ENCODE measurements at regions not wholly inside any gene's neighbourhood (a gene's known extent, or its start where the extent isn't known, plus 50 kb on each side); places are given as distances from the start of the nearest gene placed in this dataset.
"Not testable (repeated sequence)": the region's sequence is repeated elsewhere in the genome, so short reads cannot be mapped to it uniquely, and the experiment has no call there.

GRCh38 chr10:128577958-128578750, 451.9 kb upstream of the MKI67 start:
- H3K4me2 ChIP-seq (ENCODE audit: low read length) = no peak overlapping the region
- H3K27me3 ChIP-seq (ENCODE audit: control insufficient read depth, insufficient read depth, low read length) = no peaks in the 10 kb centered on the region
- no peak for TF ChIP-seq CTCF (IDR thresholded peaks at IDR 0.05)
- no peaks in the 10 kb centered on the region for H3K9me3 ChIP-seq (ENCODE audit: control insufficient read depth, low read length)
- no peaks in the 10 kb centered on the region for H3K79me2 ChIP-seq
- H3K36me3 ChIP-seq (ENCODE audit: control insufficient read depth, insufficient read depth, low read length) = no peaks in the 10 kb centered on the region
- H2AFZ ChIP-seq = no peak overlapping the region
- no peak overlapping the region for H3K4me3 ChIP-seq (ENCODE audit: low read depth, low read length)
- H3K9ac ChIP-seq = no peak overlapping the region
- H3K4me1 ChIP-seq = no peaks in the 10 kb centered on the region
- H3K27ac ChIP-seq = no peak overlapping the region

- no peak overlapping the region for H2AFZ ChIP-seq
- H3K4me2 ChIP-seq (ENCODE audit: low read length) = no peak overlapping the region
- H3K27ac ChIP-seq = no peak overlapping the region
- no peak overlapping the region for H3K4me3 ChIP-seq (ENCODE audit: low read depth, low read length)
- no peaks in the 10 kb centered on the region for H3K36me3 ChIP-seq (ENCODE audit: control insufficient read depth, insufficient read depth, low read length)
- H3K9me3 ChIP-seq (ENCODE audit: control insufficient read depth, low read length) = no peaks in the 10 kb centered on the region
- no peak overlapping the region for H3K9ac ChIP-seq
- no peaks in the 10 kb centered on the region for H3K27me3 ChIP-seq (ENCODE audit: control insufficient read depth, insufficient read depth, low read length)
- H3K4me1 ChIP-seq = no peaks in the 10 kb centered on the region
- no peaks in the 10 kb centered on the region for H3K79me2 ChIP-seq
- no peak for TF ChIP-seq CTCF (IDR thresholded peaks at IDR 0.05)
These were observed 452.5 kb upstream of the MKI67 start for GRCh38 chr10:128578766-128579165.

- H3K27ac ChIP-seq = no peak overlapping the region
- H2AFZ ChIP-seq = no peak overlapping the region
- H3K27me3 ChIP-seq (ENCODE audit: control insufficient read depth, insufficient read depth, low read length) = no peaks in the 10 kb centered on the region
- no peaks in the 10 kb centered on the region for H3K4me1 ChIP-seq
- TF ChIP-seq CTCF (IDR thresholded peaks at IDR 0.05) = no peak
- no peak overlapping the region for H3K9ac ChIP-seq
- no peaks in the 10 kb centered on the region for H3K9me3 ChIP-seq (ENCODE audit: control insufficient read depth, low read length)
- no peak overlapping the region for H3K4me2 ChIP-seq (ENCODE audit: low read length)
- H3K36me3 ChIP-seq (ENCODE audit: control insufficient read depth, insufficient read depth, low read length) = no peaks in the 10 kb centered on the region
- no peaks in the 10 kb centered on the region for H3K79me2 ChIP-seq
- no peak overlapping the region for H3K4me3 ChIP-seq (ENCODE audit: low read depth, low read length)
These were observed 453.1 kb upstream of the MKI67 start for GRCh38 chr10:128579280-128579865.

- no peak for TF ChIP-seq CTCF (IDR thresholded peaks at IDR 0.05)
- H3K9ac ChIP-seq = no peak overlapping the region
- no peaks in the 10 kb centered on the region for H3K27me3 ChIP-seq (ENCODE audit: control insufficient read depth, insufficient read depth, low read length)
- H3K27ac ChIP-seq = no peak overlapping the region
- H3K4me2 ChIP-seq (ENCODE audit: low read length) = no peak overlapping the region
- H3K36me3 ChIP-seq (ENCODE audit: control insufficient read depth, insufficient read depth, low read length) = no peaks in the 10 kb centered on the region
- H3K4me3 ChIP-seq (ENCODE audit: low read depth, low read length) = no peak overlapping the region
- no peaks in the 10 kb centered on the region for H3K9me3 ChIP-seq (ENCODE audit: control insufficient read depth, low read length)
- H3K79me2 ChIP-seq = no peaks in the 10 kb centered on the region
- H3K4me1 ChIP-seq = no peaks in the 10 kb centered on the region
- H2AFZ ChIP-seq = no peak overlapping the region
These were observed 453.7 kb upstream of the MKI67 start for GRCh38 chr10:128579901-128580300.

GRCh38 chr10:128583125-128583524, 456.9 kb upstream of the MKI67 start:
- H3K9ac ChIP-seq; H3K4me1 ChIP-seq; H3K27ac ChIP-seq; H3K4me3 ChIP-seq (ENCODE audit: low read depth, low read length); H3K9me3 ChIP-seq (ENCODE audit: control insufficient read depth, low read length); H3K27me3 ChIP-seq (ENCODE audit: control insufficient read depth, insufficient read depth, low read length); H2AFZ ChIP-seq; H3K36me3 ChIP-seq (ENCODE audit: control insufficient read depth, insufficient read depth, low read length); H3K79me2 ChIP-seq; H3K4me2 ChIP-seq (ENCODE audit: low read length): not testable (repeated sequence)

GRCh38 chr10:128586599-128586998, 460.4 kb upstream of the MKI67 start:
- H3K9me3 ChIP-seq (ENCODE audit: control insufficient read depth, low read length); H3K4me2 ChIP-seq (ENCODE audit: low read length): not testable (repeated sequence)

More at GRCh38 chr10:128586599-128586998, 460.4 kb upstream of the MKI67 start:
- not testable (repeated sequence) for H3K9ac ChIP-seq; H3K27ac ChIP-seq; H3K27me3 ChIP-seq (ENCODE audit: control insufficient read depth, insufficient read depth, low read length); H3K79me2 ChIP-seq; H2AFZ ChIP-seq; H3K4me1 ChIP-seq; H3K4me3 ChIP-seq (ENCODE audit: low read depth, low read length); H3K36me3 ChIP-seq (ENCODE audit: control insufficient read depth, insufficient read depth, low read length)

Data from parathyroid adenoma (tissue), 2 donors.